Stimulated activated CD4-positive, alpha-beta T cell treated with anti-CD3 and anti-CD28 coated beads, Interleukin-4, amount 100 ng/mL, for 48 hours (primary cell): ENCODE measurements at regions not wholly inside any gene's neighbourhood (a gene's known extent, or its start where the extent isn't known, plus 50 kb on each side); places are given as distances from the start of the nearest gene placed in this dataset.
"Not testable (repeated sequence)": the region's sequence is repeated elsewhere in the genome, so short reads cannot be mapped to it uniquely, and the experiment has no call there.

ENCODE experiments used
- DNase-seq, 2 donors: peaks; one replicate each; pipeline ENCODE4 v3.0.0-alpha.2; 2020; ENCODE audit warnings: low read depth in 2 of 2

- not testable (repeated sequence) for DNase-seq
These were observed 1172.4 kb downstream of the TMEM121 start for GRCh38 chr14:106698620-106699267.

GRCh38 chr14:106703651-106704050, 1177.3 kb downstream of the TMEM121 start:
- DNase-seq: not testable (repeated sequence)

- not testable (repeated sequence) for DNase-seq
These were observed 1180.1 kb downstream of the TMEM121 start for GRCh38 chr14:106706488-106706887.

GRCh38 chr14:106710187-106710586, 1183.8 kb downstream of the TMEM121 start:
- not testable (repeated sequence) for DNase-seq

- DNase-seq: not testable (repeated sequence)
These were observed 1186.1 kb downstream of the TMEM121 start for GRCh38 chr14:106712513-106712912.

- DNase-seq: not testable (repeated sequence)
These were observed 1188.4 kb downstream of the TMEM121 start for GRCh38 chr14:106714446-106715428.

GRCh38 chr14:106717544-106717943, 1191.2 kb downstream of the TMEM121 start:
- not testable (repeated sequence) for DNase-seq

GRCh38 chr14:106719880-106720279, 1193.5 kb downstream of the TMEM121 start:
- DNase-seq: not testable (repeated sequence)

GRCh38 chr14:106721926-106722325, 1195.5 kb downstream of the TMEM121 start:
- not testable (repeated sequence) for DNase-seq

GRCh38 chr14:106722813-106723687, 1196.7 kb downstream of the TMEM121 start:
- DNase-seq: not testable (repeated sequence)

- DNase-seq: not testable (repeated sequence)
These were observed 1201.6 kb downstream of the TMEM121 start for GRCh38 chr14:106727962-106728361.

GRCh38 chr14:106728611-106729010, 1202.2 kb downstream of the TMEM121 start:
- DNase-seq: no peak

- DNase-seq: no peak
These were observed 1203.2 kb downstream of the TMEM121 start for GRCh38 chr14:106729551-106729950.

- no peak for DNase-seq
These were observed 1207.4 kb downstream of the TMEM121 start for GRCh38 chr14:106733771-106734170.

- no peak for DNase-seq
These were observed 1210.6 kb downstream of the TMEM121 start for GRCh38 chr14:106737021-106737420.

- no peak for DNase-seq
These were observed 1211.7 kb downstream of the TMEM121 start for GRCh38 chr14:106738075-106738474.

GRCh38 chr14:106738598-106739258, 1212.3 kb downstream of the TMEM121 start:
- not testable (repeated sequence) for DNase-seq

- DNase-seq: not testable (repeated sequence)
These were observed 1214.9 kb downstream of the TMEM121 start for GRCh38 chr14:106741086-106741827.

- not testable (repeated sequence) for DNase-seq
These were observed 1218.8 kb downstream of the TMEM121 start for GRCh38 chr14:106745016-106745767.
